ENCODE measurements at regions not wholly inside any gene's neighbourhood (a gene's known extent, or its start where the extent isn't known, plus 50 kb on each side); places are given as distances from the start of the nearest gene placed in this dataset.
A peak's percentile ranks its signal among the peaks of the same experiment; 100 is the strongest.

- Histone ChIP-seq H3K36me3 (ENCODE audit: low read depth) (no peaks in the 10 kb centered on the region), H3K27ac (ENCODE audit: poor library complexity, severe bottlenecking) (peak overlapping the region; percentile 93), H3K4me1 (ENCODE audit: insufficient read depth, poor library complexity, severe bottlenecking) (peaks cover 20% of the 10 kb centered on the region), H3K4me3 (ENCODE audit: severe bottlenecking) (no peak overlapping the region), H3K9me3 (ENCODE audit: severe bottlenecking) (no peaks in the 10 kb centered on the region), H3K27me3 (ENCODE audit: insufficient read depth, poor library complexity, severe bottlenecking) (no peaks in the 10 kb centered on the region)
- DNase-seq (ENCODE audit: low spot score): no peak
- TF ChIP-seq CTCF (IDR thresholded peaks at IDR 0.05; ENCODE audit: poor library complexity, severe bottlenecking): no peak
- ATAC-seq (ENCODE audit: low read depth): no peak
Measured at GRCh38 chr6:21886542-21887151, 293.1 kb downstream of the SOX4 start.

GRCh38 chr6:21887231-21888185, 294.0 kb downstream of the SOX4 start:
- Histone ChIP-seq H3K27ac (ENCODE audit: poor library complexity, severe bottlenecking) (peak overlapping the region; percentile 93), H3K27me3 (ENCODE audit: insufficient read depth, poor library complexity, severe bottlenecking) (no peaks in the 10 kb centered on the region), H3K9me3 (ENCODE audit: severe bottlenecking) (no peaks in the 10 kb centered on the region), H3K4me1 (ENCODE audit: insufficient read depth, poor library complexity, severe bottlenecking) (peaks cover 20% of the 10 kb centered on the region), H3K4me3 (ENCODE audit: severe bottlenecking) (no peak overlapping the region), H3K36me3 (ENCODE audit: low read depth) (no peaks in the 10 kb centered on the region)
- no peak for DNase-seq (ENCODE audit: low spot score)
- no peak for TF ChIP-seq CTCF (IDR thresholded peaks at IDR 0.05; ENCODE audit: poor library complexity, severe bottlenecking)
- ATAC-seq (ENCODE audit: low read depth): no peak

GRCh38 chr6:21891080-21891479, 297.5 kb downstream of the SOX4 start:
- H3K27me3 ChIP-seq (ENCODE audit: insufficient read depth, poor library complexity, severe bottlenecking): no peaks in the 10 kb centered on the region
- ATAC-seq (ENCODE audit: low read depth): no peak

GRCh38 chr6:21893793-21894192, 300.2 kb downstream of the SOX4 start:
- ATAC-seq (ENCODE audit: low read depth): no peak
- DNase-seq (ENCODE audit: low spot score): no peak

More at GRCh38 chr6:21891080-21891479, 297.5 kb downstream of the SOX4 start:
- H3K9me3 ChIP-seq (ENCODE audit: severe bottlenecking): no peaks in the 10 kb centered on the region
- H3K36me3 ChIP-seq (ENCODE audit: low read depth): no peaks in the 10 kb centered on the region
- peaks cover 7% of the 10 kb centered on the region for H3K4me1 ChIP-seq (ENCODE audit: insufficient read depth, poor library complexity, severe bottlenecking)
- H3K27ac ChIP-seq (ENCODE audit: poor library complexity, severe bottlenecking): no peak overlapping the region
- TF ChIP-seq CTCF (IDR thresholded peaks at IDR 0.05; ENCODE audit: poor library complexity, severe bottlenecking): no peak
- no peak overlapping the region for H3K4me3 ChIP-seq (ENCODE audit: severe bottlenecking)
- DNase-seq (ENCODE audit: low spot score): no peak

More at GRCh38 chr6:21893793-21894192, 300.2 kb downstream of the SOX4 start:
- Histone ChIP-seq H3K27me3 (ENCODE audit: insufficient read depth, poor library complexity, severe bottlenecking) (no peaks in the 10 kb centered on the region), H3K4me1 (ENCODE audit: insufficient read depth, poor library complexity, severe bottlenecking) (peaks cover 11% of the 10 kb centered on the region), H3K27ac (ENCODE audit: poor library complexity, severe bottlenecking) (peak overlapping the region; percentile 4), H3K9me3 (ENCODE audit: severe bottlenecking) (no peaks in the 10 kb centered on the region), H3K4me3 (ENCODE audit: severe bottlenecking) (no peak overlapping the region), H3K36me3 (ENCODE audit: low read depth) (no peaks in the 10 kb centered on the region)
- no peak for TF ChIP-seq CTCF (IDR thresholded peaks at IDR 0.05; ENCODE audit: poor library complexity, severe bottlenecking)

Measured in RWPE2 (cell line).